GM12892 (cell line): ENCODE measurements at regions not wholly inside any gene's neighbourhood (a gene's known extent, or its start where the extent isn't known, plus 50 kb on each side); places are given as distances from the start of the nearest gene placed in this dataset.
"Not testable (repeated sequence)": the region's sequence is repeated elsewhere in the genome, so short reads cannot be mapped to it uniquely, and the experiment has no call there.

Experiments used
- DNase-seq: peaks from one replicate; pipeline ENCODE4 v3.0.0; 2011; ENCODE audit not compliant: insufficient read length
- FAIRE-seq: peaks from 2 replicates; lab custom pipeline; 2011; peaks lifted over from hg19 to GRCh38; lab: Jason Lieb, UNC
- POLR2A ChIP-seq: IDR thresholded peaks from 2 replicates; pipeline ENCODE4 v1.6.1; 2011; ENCODE audit warnings: low read depth, low read length, control low read depth
- POLR2AphosphoS5 ChIP-seq: IDR thresholded peaks from 2 replicates; pipeline ENCODE4 v1.6.1; 2011; ENCODE audit warnings: low read depth, low read length, control low read depth
- TAF1 ChIP-seq: IDR thresholded peaks from 2 replicates; pipeline ENCODE4 v1.6.1; 2011; ENCODE audit warnings: low read depth, mild to moderate bottlenecking, control low read depth, low read length, borderline replicate concordance

GRCh38 chr4:151573474-151573873, 164.5 kb downstream of the FHIP1A start:
- no peak for DNase-seq
- no peak for FAIRE-seq
- no peak for TF ChIP-seq POLR2A
- TF ChIP-seq TAF1 = no peak
- no peak for TF ChIP-seq POLR2AphosphoS5

DNA sequence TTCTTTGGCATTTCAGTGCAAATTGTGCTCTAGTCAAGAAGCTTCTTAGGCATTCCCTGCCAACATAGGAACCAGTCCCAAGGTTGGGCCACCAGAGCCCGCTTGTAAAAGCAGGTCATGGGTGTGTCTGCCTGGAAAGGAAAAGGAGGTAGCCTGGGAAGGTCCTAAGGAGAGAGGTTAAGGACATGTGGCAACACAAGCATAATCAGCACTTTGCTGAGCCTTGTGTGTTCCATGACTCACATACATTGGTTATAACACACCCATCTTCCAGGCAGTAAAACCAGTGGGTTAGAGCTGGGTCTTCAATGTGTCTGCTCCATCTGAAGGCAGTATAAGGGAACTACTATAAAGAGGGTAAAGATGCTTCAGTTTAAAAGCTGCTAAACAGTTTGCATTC, 165.0 kb downstream of the FHIP1A start:
- TF ChIP-seq TAF1 (no peak), POLR2AphosphoS5 (no peak), POLR2A (no peak)
- FAIRE-seq (no peak), DNase-seq (no peak)

- TF ChIP-seq POLR2A = no peak
- TF ChIP-seq POLR2AphosphoS5 = no peak
- TF ChIP-seq TAF1 = no peak
- FAIRE-seq = no peak
- DNase-seq = no peak
Observed at GRCh38 chr4:151574968-151575367, 166.0 kb downstream of the FHIP1A start.

DNA sequence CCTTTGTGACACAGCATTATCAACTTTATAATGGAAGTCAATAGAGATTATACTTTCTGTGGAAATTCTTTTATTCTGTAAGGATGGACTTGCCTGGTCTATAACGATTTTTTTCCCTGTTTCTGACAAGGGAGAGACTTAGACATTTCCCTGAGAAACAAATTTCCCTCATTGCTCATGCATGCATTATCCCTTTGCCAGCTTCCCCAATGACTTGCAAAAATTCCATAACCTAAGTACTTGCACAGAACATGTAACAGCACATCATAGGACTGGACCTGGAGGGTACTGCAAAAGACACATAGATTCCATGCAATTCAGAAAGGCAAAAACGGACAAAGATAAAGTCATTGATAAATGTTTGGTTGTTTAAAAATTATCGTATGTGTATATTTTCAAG, 166.7 kb downstream of the FHIP1A start:
- FAIRE-seq (no peak), DNase-seq (no peak)
- no peak for TF ChIP-seq POLR2AphosphoS5
- no peak for TF ChIP-seq POLR2A
- TF ChIP-seq TAF1 = no peak

- DNase-seq = no peak
- TF ChIP-seq POLR2AphosphoS5 (no peak), POLR2A (no peak), TAF1 (no peak)
- FAIRE-seq = no peak
Observed at GRCh38 chr4:151576627-151577026, 167.7 kb downstream of the FHIP1A start.

GRCh38 chr4:151581570-151581969, 172.6 kb downstream of the FHIP1A start:
- FAIRE-seq (no peak), DNase-seq (no peak)
- TF ChIP-seq TAF1 (no peak), POLR2A (no peak), POLR2AphosphoS5 (no peak)

DNA sequence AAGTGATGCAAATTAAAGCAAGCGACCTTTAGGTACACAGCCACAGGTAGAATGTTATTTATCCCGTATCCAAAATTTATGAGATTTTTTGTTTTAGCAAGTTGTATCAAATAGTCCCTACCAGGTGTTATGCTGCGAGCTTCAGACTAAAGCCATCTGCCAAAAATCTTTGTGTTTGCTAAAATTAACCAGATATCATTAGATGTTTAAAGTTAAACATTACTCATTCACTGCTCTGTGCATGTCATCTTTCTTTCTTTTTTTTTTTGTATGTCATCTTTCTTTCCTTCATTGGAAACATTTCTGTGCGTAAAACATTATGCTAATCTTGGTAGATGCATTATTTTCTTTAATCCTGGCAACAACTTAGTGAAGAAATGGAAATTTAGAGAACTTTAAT, 173.1 kb downstream of the FHIP1A start:
- FAIRE-seq = no peak
- TF ChIP-seq POLR2A (no peak), TAF1 (no peak), POLR2AphosphoS5 (no peak)

GRCh38 chr4:151583157-151583914, 174.4 kb downstream of the FHIP1A start:
- TF ChIP-seq POLR2AphosphoS5 (no peak), POLR2A (no peak), TAF1 (no peak)
- DNase-seq = no peak
- FAIRE-seq = no peak

More for the DNA sequence above, 173.1 kb downstream of the FHIP1A start:
- no peak for DNase-seq

GRCh38 chr4:151584101-151584500, 175.1 kb downstream of the FHIP1A start:
- DNase-seq = no peak
- FAIRE-seq = no peak
- TF ChIP-seq POLR2A (no peak), POLR2AphosphoS5 (no peak), TAF1 (no peak)

DNA sequence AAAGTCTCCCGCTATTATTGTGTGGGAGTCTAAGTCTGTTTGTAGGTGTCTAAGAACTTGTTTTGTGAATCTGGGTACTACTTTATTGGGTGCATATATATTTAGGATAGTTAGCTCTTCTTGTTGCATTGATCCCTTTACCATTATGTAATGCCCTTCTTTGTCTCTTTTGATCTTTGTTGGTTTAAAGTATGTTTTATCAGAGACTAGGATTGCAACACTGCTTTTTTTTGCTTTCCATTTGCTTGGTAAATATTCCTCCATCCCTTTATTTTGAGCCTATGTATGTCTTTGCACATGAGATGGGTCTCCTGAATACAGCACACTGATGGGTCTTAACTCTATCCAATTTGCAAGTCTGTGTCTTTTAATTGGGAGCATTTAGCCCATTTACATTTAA, 165.2 kb downstream of the GATB start:
- not testable (repeated sequence) for DNase-seq, FAIRE-seq

DNA sequence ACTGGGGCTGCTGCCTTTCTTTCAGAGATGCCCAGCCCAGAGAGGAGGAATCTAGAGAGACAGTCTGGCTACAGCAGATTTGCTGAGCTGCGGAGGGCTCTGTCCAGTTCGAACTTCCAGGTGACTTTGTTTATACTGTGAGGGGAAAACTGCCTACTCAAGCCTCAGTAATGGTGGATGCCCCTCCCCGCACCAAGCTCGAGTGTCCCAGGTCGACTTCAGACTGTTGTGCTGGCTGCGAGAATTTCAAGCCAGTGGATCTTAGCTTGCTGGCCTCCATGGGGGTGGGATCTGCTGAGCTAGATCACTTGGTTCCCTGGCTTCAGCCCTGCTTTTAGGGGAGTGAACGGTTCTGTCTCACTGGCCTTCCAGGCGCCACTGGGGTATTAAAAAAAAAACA, 163.1 kb downstream of the GATB start:
- FAIRE-seq, DNase-seq: not testable (repeated sequence)

GRCh38 chr4:151599863-151600262, 160.9 kb downstream of the GATB start:
- no peak for DNase-seq
- TF ChIP-seq TAF1 = no peak
- no peak for FAIRE-seq

DNA sequence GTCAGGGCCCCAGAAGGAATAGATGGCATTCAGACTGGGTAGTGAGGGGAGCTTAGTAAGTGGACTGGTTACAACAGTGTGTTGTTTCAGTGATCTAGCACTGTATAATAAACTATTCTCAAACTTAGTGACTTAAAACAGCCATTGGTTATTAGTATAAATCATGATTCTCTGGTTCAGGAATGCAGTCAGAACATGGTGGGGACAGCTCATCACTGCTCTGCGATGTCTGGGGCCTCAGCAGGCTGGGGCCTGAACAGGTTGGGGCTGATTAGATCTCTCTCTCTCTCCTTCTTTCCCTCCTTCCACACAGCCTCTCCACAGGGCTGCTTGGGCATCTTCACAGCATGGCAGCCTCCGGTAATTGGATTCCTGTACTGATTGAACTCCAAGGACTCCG, 160.4 kb downstream of the GATB start:
- TF ChIP-seq TAF1 = no peak
- no peak for TF ChIP-seq POLR2A
- no peak for TF ChIP-seq POLR2AphosphoS5
- no peak for FAIRE-seq
- DNase-seq = no peak

- FAIRE-seq (peak; percentile 60), DNase-seq (no peak)
- TF ChIP-seq TAF1 (no peak), POLR2A (no peak), POLR2AphosphoS5 (no peak)
Observed at GRCh38 chr4:151603377-151603776, 157.4 kb downstream of the GATB start.
